Left forelimb (tissue), 1 donor: ENCODE measurements at regions not wholly inside any gene's neighbourhood (a gene's known extent, or its start where the extent isn't known, plus 50 kb on each side); places are given as distances from the start of the nearest gene placed in this dataset.
"Not testable (repeated sequence)": the region's sequence is repeated elsewhere in the genome, so short reads cannot be mapped to it uniquely, and the experiment has no call there.

ENCODE experiments used
- DNase-seq: peaks from one replicate; pipeline ENCODE4 v3.0.0-alpha.2; 2018; ENCODE audit warnings: low spot score

DNA sequence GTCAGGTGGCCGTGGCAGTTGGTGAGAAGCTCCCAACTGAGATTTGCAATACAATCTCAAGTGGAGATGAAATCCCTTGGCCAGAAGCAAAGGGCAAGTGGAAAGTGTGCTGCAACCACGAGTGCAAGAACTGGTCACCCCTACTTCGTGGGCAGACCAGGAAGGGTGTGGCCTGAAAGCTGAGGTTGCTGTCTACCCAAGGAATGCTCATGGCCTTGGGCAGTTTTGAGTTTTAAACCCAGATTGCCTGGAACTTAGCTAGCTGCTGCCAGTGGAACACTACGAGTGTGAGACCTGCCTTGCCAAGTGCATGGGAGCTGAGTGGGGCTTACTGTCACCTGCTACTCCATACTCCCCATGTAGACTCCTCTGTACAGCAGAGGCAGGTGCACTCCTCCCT, 113.3 kb upstream of the FAT3 start:
- DNase-seq: no peak

DNA sequence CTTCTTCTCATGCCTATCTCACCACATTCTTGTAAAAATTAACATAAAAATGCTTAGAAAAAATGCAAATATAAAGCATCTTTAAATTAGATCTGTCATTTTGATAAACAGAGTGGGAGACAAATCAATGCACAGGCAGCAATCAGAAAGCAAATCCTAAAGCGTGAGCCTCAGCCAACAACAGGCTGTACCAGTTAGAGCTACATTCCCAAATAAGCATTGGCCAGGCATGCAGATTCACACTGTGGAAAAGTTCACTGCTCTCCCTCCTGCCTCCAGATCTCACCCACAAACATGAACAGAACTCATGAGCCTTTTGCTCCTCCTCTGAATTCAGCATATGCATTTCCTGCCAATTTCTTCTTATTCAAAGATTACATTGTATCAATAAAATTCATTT, 115.2 kb upstream of the FAT3 start:
- no peak for DNase-seq

DNA sequence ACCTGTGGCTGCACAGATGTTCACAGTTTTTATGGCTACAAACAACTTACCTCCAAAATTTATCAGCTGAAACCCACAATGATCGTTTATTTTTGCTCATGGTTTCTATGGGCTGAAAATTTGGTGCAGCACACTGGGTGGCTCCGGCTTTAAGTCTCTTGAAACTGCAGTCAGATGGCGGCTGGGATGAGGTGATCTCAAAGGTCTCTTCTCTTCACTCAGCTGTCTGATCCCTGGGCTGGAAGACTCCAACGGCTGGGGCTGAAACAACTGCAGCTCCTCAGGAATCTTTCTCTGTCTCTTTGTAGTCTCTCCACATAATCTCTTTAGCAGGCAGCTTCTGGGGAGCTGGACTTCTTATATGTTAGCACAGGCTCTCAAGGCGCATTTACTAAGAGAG, 117.3 kb upstream of the FAT3 start:
- DNase-seq: no peak

DNA sequence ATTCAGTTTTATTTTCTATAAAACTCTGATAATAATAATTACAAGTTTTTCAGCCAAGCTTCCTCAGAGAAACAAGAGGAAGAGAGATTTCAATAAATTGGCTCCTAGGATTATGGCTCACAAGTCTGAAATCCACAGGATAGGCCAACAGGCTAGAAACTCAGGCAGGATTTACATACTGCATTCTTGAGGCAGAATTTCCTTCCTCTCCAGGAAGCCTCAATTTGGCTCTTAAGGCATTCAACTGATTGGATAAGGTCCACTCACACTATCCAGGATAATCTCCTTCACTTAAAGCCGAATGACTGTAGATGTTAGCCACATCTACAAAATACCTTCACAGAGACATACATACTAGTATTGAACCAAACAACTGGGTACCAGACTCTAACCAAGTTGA, 120.3 kb upstream of the FAT3 start:
- no peak for DNase-seq

DNA sequence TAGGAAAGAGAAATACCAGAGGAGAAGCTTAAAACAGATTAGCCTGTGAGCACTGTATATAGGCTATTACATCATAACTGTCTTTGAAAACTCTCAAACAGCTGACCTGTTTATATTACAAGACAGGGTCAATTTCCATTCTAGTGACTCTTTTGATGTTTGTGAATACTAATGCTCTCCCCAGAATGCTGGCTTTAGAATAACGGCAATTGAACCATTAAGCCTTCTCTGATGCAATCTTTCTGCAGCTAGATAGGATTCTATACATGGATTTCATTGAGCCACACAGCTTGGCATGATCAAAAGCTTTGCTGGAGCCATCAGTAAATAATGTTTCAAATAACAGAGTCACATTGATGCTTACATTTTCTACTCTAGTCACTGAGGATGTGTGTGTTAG, 122.7 kb upstream of the FAT3 start:
- no peak for DNase-seq

DNA sequence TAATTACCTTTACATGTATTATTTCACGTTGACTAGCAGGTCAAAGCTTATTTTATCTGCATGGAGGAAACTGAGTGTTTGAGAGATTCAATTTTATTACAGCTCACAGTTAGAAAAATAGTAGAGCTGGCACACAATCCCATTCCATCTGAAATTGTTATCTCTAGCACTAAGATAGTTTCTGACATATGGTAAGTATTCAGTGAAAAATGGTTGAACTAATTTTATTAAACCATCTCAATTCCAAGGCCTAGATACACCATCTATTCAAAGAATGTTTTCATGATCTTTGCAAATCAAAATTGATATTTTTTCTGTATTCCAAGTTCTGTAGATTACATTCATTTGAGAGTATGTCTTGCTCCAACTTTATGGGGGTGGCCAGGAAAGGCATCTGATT, 125.4 kb upstream of the FAT3 start:
- no peak for DNase-seq

DNA sequence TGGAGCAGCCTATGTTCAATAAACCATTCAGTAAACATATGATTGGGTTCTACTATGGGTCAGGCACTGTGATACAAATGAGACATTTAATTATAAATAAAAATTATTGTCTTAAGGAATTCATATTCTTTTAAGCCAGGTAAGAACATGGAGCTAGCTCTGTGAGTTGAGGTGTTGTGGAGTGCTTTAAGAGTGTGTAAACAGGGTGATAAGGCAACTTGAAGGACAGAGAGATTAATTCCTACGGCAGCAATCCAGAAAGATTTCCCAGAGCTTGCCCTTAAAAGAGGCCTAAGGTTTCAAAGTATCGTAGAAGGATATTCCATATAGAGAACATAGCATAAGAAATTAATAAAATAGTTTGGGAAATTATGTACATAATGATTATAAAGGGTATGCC, 126.4 kb upstream of the FAT3 start:
- DNase-seq: no peak

DNA sequence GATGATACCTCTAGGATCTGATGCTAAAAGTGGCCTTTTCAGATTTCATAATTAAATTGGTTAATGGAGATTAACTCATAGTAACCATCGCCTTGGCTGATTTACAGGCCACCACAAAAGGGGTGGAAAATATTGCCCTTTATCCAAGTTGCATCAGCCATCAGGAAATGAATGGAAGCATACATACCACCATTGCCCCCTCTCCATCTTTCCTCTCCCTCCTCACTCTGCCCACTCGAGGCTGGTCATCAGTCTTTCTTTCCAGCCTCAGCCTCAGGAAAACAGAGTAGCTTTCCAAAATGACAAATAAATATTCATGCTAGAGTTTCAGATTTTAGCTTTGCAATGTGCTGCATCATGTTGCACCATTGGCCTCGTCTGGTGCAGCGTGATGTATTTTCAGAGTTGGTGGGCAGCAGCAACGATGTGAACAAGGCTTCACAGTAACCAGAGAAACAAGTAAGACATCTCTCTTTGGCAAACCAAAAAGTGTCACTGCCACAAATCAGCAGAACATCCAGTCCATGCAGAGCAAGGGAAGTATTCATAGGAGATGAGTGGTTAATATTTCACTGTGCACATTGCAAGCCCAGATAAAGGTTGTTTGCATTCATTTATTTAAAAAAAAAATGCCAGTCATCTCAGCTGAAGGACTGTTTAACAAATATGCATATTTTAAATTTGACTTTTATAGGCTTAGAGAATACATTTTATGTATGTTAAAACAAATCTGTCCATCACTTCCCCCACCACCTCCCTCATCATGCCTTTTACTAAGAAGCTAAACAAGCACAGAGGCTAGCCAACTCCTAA, 136.7 kb upstream of the FAT3 start:
- no peak for DNase-seq

DNA sequence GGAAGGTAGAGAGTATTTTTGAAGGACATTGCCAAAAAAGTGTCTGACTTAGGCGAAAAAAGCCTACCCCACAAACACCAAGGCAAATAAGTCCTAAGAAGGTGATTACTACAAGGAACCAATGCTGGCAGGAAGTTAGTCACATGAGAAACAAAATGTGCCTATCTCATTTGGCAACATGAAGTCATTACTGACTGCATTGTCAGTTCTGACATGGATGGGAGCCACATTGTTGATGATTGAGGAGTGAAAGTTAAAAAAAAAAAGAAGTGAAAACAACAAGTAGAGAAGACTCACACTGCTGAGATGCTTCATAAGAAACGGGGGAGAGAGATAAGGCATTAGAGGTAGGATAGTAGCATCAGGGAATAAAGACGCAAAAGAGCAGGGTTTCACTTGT, 141.5 kb upstream of the FAT3 start:
- DNase-seq: no peak

DNA sequence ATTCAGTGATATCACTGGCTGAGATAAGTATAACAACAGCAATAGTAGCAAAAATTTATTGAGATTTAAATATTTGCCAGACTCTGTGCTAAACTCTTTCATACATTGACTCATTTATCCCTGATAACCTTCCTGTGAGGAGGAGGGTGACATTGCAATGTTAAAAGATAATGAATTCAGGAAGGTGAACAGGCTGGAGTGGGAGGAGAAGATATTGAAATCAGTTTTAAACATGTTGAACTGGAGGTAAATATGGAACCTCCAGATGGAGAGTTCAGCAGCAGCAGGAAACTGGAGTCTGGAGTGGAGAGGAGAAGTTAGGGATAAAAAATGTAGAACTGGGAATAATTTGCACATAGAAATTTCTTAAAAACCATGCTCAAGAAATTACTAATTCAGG, 142.0 kb upstream of the FAT3 start:
- no peak for DNase-seq

DNA sequence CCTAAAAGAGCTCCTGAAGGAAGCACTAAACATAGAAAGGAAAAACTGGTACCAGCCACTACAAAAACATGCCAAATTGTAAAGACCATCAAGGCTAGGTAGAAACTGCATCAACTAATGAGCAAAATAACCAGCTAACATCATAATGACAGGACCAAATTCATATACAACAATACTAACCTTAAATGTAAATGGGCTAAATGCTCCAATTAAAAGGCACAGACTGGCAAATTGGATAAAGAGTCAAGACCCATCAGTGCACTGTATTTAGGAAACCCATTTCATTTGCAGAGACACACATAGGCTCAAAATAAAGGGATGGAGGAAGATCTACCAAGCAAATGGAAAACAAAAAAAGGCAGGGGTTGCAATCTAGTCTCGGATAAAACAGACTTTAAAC, 150.1 kb upstream of the FAT3 start:
- DNase-seq: not testable (repeated sequence)

DNA sequence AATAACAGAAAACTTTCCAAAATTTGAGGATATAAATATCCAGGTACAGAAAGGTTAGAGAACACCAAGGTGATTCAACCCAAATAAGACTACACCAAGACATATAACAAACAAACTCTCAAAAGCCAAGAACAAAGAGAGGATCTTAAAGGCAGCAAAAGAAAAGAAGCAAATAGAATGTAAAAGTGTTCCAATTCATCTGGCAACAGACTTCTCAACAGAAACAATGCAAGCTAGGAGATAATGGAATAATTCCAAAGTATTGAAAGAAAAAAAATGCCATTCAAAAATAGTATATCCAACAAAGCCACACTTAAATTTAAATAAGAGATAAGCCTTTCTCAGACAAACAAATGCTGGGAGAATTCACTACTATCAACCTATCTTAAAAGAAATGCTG, 153.0 kb upstream of the FAT3 start:
- DNase-seq: no peak

DNA sequence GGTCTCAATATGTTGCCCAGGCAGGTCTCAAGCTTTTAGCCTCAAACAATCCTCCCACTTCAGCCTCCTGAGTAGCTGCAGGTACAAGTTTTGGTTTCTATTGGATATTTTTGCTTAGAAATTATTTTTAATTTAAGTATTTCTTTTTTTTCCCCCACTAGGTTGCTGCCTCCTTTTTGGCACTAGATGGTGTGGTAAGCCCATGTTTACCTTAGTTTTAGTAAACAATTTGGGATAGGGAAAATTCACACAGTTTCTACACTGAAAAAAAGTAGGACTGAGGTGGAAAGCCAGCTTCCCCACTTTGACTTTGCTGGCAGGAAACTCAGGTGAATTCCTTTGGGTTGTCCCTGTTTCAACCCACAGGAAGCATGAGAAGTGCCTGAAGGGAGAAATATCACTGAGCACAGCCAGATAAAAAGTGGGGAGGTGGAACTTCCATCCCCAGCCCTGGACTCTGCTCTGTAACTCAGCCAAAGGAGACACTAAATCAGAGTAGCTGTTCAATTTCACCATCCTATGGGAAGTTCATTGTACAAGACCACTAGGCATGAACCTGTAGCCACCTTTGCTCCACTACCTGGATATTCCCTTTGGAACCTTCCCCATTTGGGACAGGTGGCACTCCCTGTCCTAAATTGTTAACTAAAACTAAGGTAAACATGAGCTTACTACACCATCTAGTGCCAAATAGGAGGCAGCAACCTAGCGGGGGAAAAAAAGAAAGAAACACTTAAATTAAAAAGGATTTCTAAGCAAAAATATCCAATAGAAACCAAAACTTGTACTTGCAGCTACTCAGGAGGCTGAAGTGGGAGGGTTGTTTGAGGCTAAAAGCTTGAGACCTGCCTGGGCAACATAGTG, 154.4 kb upstream of the FAT3 start:
- DNase-seq: no peak

DNA sequence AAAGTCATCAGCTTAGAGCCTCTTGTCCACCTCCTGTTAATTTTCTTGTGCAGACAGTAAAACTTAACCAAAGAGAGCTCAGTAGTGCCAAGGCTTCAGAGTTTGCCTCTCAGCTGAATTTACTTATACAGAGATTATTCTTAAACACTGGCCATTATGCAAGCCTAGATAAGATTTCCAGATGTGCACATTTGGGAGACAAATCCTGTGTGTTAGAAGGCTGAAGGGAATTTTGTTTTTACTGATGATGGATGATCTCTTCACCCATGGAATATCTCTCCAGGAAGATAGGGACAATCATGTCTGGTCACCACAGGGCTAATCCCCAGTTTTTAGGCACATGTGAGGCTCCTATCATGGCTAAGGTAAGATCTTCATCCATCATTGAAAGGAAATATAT, 157.6 kb upstream of the FAT3 start:
- DNase-seq: no peak

DNA sequence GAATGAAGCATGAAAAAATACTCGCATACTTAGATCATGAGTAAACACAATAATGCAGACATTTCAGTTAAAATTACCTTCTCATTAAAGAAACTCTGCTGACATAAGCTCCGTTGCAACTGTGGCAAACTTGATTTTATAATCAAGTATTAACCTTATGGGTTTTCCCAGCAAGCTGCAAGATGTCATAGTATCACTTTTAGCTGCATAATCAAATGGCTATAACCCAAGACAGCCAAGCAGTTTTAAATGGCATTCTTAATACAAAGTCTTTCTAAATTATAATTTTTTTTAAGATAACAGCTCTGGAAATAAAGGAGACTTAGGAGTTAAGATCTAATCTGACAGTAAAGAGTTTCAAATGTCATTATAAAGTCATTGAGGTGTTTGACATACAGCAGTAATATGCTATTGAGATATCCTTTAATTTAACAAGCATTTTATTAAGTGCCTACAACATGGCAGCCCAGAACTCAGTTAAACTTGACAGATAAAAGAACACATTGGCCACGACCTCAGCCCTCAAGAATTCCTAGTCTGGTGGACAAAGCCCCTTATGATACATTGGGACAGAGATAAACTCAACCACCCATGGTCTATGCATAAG, 163.1 kb upstream of the FAT3 start:
- no peak for DNase-seq

DNA sequence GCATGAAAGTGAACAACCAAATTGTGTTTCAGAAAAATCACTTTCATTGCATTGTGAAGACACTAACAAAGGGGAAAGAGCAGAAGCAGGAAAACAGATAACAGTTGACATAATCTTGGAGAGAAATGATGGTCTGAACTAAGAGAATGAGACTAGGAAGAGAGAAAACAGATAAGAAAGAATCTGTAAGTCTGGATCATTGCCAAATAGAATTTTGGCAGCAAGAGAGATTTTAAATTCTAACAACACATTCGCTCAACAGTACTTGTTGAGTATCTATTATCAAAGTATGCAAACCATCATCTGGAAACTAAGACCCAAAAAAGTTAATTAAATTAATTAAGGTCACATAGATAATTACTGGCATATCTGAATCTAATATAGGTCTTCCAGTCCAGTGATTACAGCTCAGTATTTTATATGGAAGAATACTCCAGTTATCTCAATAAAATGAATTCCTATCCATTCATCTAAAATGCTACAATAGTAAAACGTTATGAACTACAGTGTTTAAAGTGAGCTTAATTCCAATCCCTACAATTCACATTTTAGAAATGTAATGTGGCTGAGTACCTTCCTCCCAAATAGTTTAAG, 166.7 kb upstream of the FAT3 start:
- no peak for DNase-seq

DNA sequence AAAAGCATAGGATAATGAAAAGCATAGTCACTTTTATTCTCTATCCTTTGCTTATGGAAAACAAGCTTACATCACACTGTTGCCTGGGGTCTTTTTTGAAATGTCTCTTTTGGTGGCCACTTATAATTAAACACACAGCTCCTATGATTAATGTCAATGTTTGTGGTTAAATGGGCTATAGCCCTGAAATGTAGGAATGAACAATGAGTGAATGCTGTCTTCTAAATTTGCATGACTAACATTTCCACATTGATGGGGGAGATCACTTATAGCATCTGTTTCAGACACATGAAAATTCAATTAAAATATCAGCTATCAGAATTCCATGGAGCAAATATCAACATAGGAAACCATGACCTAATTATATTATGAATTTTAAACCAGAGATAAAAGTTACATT, 171.4 kb upstream of the FAT3 start:
- DNase-seq: no peak

DNA sequence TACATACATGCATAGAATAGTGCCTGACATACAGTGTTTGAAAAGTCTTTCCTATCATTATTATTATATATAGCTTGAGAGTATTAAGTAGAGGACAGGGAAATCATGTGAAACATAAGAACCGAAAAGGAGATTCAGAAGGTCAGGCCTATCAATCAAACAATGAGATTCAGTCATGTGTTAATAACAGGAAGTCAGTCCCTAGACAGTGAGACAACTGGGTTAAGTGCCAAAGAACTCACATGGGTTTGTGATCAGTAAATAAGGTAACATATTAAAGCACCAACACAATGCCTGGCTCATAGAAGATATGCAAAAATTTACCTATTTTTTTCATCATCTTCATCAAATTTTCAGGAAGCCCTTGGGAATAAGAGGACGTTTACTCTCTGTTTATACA, 174.3 kb upstream of the FAT3 start:
- no peak for DNase-seq

DNA sequence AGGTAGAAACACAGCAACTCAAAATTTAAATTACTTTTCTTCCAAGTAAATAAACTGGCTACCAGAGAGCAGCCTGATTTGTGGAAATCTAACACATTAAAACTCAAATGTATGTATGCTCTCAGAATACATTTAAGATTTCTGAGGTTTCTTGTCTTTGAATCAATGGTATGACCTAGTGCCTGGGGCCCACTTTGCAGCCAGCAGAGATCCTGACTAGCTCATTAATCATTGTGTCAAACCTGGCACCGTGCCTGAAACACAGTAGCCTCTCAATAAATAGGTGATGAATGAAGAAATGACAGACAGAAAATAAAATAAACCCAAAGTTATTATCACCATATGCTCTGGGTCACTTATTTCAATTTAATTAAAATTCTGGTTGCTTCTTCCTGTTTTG, 176.2 kb upstream of the FAT3 start:
- no peak for DNase-seq

DNA sequence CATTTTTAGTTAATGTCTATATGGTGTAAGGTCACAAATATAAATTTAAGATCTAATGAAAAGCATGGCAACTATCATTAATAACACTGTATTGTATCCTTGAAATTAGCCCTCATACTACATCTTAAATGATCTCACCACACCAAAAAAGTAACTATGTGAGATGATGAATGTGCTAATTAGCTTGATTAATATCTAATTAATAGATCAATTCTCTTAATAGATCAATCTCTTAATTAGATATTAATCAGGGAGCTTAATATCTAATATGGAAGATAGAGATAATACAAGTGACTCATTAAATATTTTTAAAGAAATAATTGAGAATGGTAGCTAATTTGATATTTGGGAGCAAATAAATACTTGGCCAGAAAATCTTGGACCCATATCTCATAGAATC, 178.5 kb upstream of the FAT3 start:
- DNase-seq: no peak

DNA sequence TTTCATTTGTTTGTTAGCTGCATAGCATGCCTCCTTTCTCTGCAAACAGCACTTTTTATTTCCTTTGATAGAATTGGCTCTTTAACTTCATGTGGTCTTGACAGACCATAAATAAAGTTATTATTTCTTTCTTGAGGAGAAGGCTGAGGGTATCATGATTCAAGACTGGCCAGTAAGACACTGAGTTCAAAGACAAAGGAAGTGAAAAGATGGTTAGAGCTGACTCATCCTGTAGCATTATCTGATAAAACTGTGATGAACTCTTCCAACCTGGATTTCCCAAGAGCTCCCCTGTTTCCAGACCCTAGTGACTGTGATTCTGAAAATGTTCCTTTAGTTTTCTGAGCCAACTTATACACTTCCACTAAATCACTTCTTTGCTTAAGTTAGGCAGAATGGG, 179.3 kb upstream of the FAT3 start:
- no peak for DNase-seq

DNA sequence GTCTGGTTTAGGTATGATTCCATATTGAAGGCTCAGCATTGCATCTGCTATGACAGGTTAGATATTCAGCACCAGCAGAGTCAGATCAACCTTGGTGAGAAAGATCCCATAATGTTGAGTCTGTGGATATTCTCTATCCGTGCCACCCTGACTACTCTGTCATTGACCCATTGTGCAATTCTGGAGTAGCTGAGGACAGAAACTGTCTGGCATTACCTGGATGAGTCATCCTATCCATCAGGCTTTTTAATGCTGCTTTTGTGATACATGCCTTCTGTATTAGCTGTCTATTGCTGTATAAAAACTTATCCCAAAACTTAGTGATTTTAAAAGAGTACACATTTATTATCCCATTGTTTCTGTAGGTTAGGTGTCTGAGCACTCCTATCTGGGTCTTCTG, 189.1 kb upstream of the FAT3 start:
- DNase-seq: no peak

DNA sequence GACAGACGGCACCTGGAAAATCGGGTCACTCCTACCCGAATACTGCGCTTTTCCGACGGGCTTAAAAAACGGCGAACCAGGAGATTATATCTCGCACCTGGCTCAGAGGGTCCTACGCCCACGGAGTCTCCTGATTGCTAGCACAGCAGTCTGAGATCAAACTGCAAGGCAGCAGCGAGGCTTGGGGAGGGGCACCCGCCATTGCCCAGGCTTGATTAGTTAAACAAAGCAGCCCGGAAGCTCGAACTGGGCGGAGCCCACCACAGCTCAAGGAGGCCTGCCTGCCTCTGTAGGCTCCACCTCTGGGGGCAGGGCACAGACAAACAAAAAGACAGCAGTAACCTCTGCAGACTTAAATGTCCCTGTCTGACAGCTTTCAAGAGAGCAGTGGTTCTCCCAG, 197.5 kb upstream of the FAT3 start:
- DNase-seq: not testable (repeated sequence)
